SK-N-SH (cell line): ENCODE measurements at regions not wholly inside any gene's neighbourhood (a gene's known extent, or its start where the extent isn't known, plus 50 kb on each side); places are given as distances from the start of the nearest gene placed in this dataset.

Experiments
- CTCF ChIA-PET: fragments of 300-600, 350-600 bp; formaldehyde crosslinking; extraction: SDS; loops from one replicate; lab custom pipeline; 2021; lab: Yijun Ruan, JAX
- POLR2A ChIA-PET: fragments of 350-600 bp; sonication (Branson Sonifier 250); formaldehyde crosslinking; extraction: SDS; loops from one replicate; lab custom pipeline; 2020; ENCODE audit warnings: antibody characterized with exemption, inconsistent platforms; lab: Yijun Ruan, JAX
- DNase-seq: peaks from one replicate; pipeline ENCODE4 v3.0.0; 2012
- H2AFZ ChIP-seq: fragments of 200-600 bp; sonication (generic); 2 replicates; pipeline ENCODE4 v1.8.1; 2016; ENCODE audit warnings: antibody characterized with exemption, mild to moderate bottlenecking, low read depth
- H3F3A ChIP-seq: fragments of 200-600 bp; sonication (generic); replicated peaks from 2 replicates; pipeline ENCODE3; 2016; ENCODE audit warnings: antibody characterized with exemption, mild to moderate bottlenecking; ENCODE audit not compliant: insufficient read depth
- H3K27ac ChIP-seq, 2 experiments: fragments of 200-500 bp in 1 of 2; fragments of 200-600 bp in 1 of 2; sonication (Bioruptor generic) in 1 of 2; sonication (generic), shearing (Covaris generic) in 1 of 2; 2 replicates each; pipeline versions ENCODE4 v1.5.1 to v1.6.1; 2014 to 2016; ENCODE audit warnings: low read depth in 2 of 2, inconsistent platforms in 1 of 2, low read length in 1 of 2, mild to moderate bottlenecking in 1 of 2, mixed read lengths in 1 of 2
- H3K27me3 ChIP-seq: fragments of 200-600 bp; sonication (generic), shearing (Covaris generic); 2 replicates; pipeline ENCODE4 v1.6.1; 2016; ENCODE audit warnings: mixed run types; ENCODE audit not compliant: insufficient read depth
- H3K36me3 ChIP-seq, 2 experiments: fragments of 200-500 bp in 1 of 2; fragments of 200-600 bp in 1 of 2; sonication (Bioruptor generic) in 1 of 2; sonication (generic) in 1 of 2; replicated peaks in 1 of 2; 2 replicates each; pipeline versions ENCODE3 to v1.5.1; 2014 to 2016; ENCODE audit warnings: low read length in 1 of 2, mild to moderate bottlenecking in 1 of 2; ENCODE audit not compliant: insufficient read depth in 2 of 2, control insufficient read depth in 1 of 2
- H3K4me1 ChIP-seq, 2 experiments: fragments of 200-500 bp in 1 of 2; fragments of 200-600 bp in 1 of 2; sonication (Bioruptor generic) in 1 of 2; sonication (generic), shearing (Covaris generic) in 1 of 2; 2 replicates each; pipeline versions ENCODE4 v1.5.1 to v1.6.1; 2014 to 2016; ENCODE audit warnings: low read depth in 1 of 2, low read length in 1 of 2, mixed run types in 1 of 2; ENCODE audit not compliant: insufficient read depth in 2 of 2, control insufficient read depth in 1 of 2
- H3K4me2 ChIP-seq: fragments of 200-600 bp; sonication (generic), shearing (Covaris generic); 2 replicates; pipeline ENCODE4 v1.6.1; 2017; ENCODE audit warnings: mixed run types
- H3K4me3 ChIP-seq, 2 experiments: fragments of 200-500 bp in 1 of 2; fragments of 200-600 bp in 1 of 2; sonication (Bioruptor generic) in 1 of 2; sonication (generic), shearing (Covaris generic) in 1 of 2; 2 replicates each; pipeline versions ENCODE4 v1.5.1 to v1.8.1; 2014 to 2016; ENCODE audit warnings: low read depth in 2 of 2, inconsistent platforms in 1 of 2, low read length in 1 of 2, mild to moderate bottlenecking in 1 of 2, mixed read lengths in 1 of 2, moderate library complexity in 1 of 2
- H3K79me2 ChIP-seq: fragments of 200-600 bp; sonication (generic); 2 replicates; pipeline ENCODE4 v1.8.1; 2017; ENCODE audit warnings: mild to moderate bottlenecking; ENCODE audit not compliant: insufficient read depth
- H3K9ac ChIP-seq: fragments of 200-600 bp; sonication (generic); 2 replicates; pipeline ENCODE4 v1.6.1; 2017; ENCODE audit warnings: mixed run types
- H3K9me2 ChIP-seq: fragments of 200-600 bp; sonication (generic); 2 replicates; pipeline ENCODE4 v1.6.1; 2017; ENCODE audit warnings: mixed run types
- H3K9me3 ChIP-seq: fragments of 200-600 bp; sonication (generic); 2 replicates; pipeline ENCODE4 v1.6.1; 2017; ENCODE audit warnings: mixed run types, mild to moderate bottlenecking, moderate library complexity
- H4K20me1 ChIP-seq: fragments of 200-600 bp; sonication (generic); 2 replicates; pipeline ENCODE4 v1.6.1; 2017; ENCODE audit warnings: mild to moderate bottlenecking, mixed run types; ENCODE audit not compliant: insufficient read depth
- ELF1 ChIP-seq: IDR thresholded peaks from 2 replicates; pipeline ENCODE4 v1.4.0; 2012
- FOSL2 ChIP-seq: IDR thresholded peaks from 2 replicates; pipeline ENCODE4 v1.4.0; 2012; ENCODE audit warnings: low read depth, mild to moderate bottlenecking, moderate library complexity, borderline replicate concordance
- FOXJ3 ChIP-seq: sonication (generic); formaldehyde crosslinking; IDR thresholded peaks from 2 replicates; pipeline ENCODE4 v1.5.1; 2020; ENCODE audit warnings: mild to moderate bottlenecking, missing genetic modification reagents
- GABPA ChIP-seq: IDR thresholded peaks from 2 replicates; pipeline ENCODE4 v1.4.0; 2012; ENCODE audit warnings: low read depth, mild to moderate bottlenecking
- JUND ChIP-seq: IDR thresholded peaks from 2 replicates; pipeline ENCODE4 v1.4.0; 2012
- NFIC ChIP-seq: IDR thresholded peaks from 2 replicates; pipeline ENCODE4 v1.4.0; 2012; ENCODE audit warnings: borderline replicate concordance
- POLR2AphosphoS5 ChIP-seq: IDR thresholded peaks from 2 replicates; pipeline ENCODE4 v1.6.1; 2012; ENCODE audit warnings: low read depth, low read length
- RAD21 ChIP-seq: IDR thresholded peaks from 2 replicates; pipeline ENCODE4 v1.6.1; 2012; ENCODE audit warnings: mild to moderate bottlenecking, low read length
- RXRA ChIP-seq: IDR thresholded peaks from 2 replicates; pipeline ENCODE4 v1.4.0; 2012; ENCODE audit warnings: low read depth, mild to moderate bottlenecking, borderline replicate concordance
- SMC3 ChIP-seq: IDR thresholded peaks from 2 replicates; pipeline ENCODE4 v1.6.1; 2012; ENCODE audit warnings: low read depth, low read length, improper control_type of control experiment
- TAF1 ChIP-seq: IDR thresholded peaks from 2 replicates; pipeline ENCODE4 v1.6.1; 2012; ENCODE audit warnings: low read depth, mild to moderate bottlenecking, low read length, moderate library complexity, borderline replicate concordance
- TCF12 ChIP-seq: IDR thresholded peaks from 2 replicates; pipeline ENCODE4 v1.4.0; 2012
- TEAD4 ChIP-seq: IDR thresholded peaks from 2 replicates; pipeline ENCODE4 v1.4.0; 2012; ENCODE audit warnings: mild to moderate bottlenecking, borderline replicate concordance; ENCODE audit not compliant: insufficient read depth
- WGBS: methylation state at CpG from one replicate; pipeline ENCODE4 v1.1.6; 2017; ENCODE audit warnings: low lambda C conversion rate; 5-methylcytosine and 5-hydroxymethylcytosine counted together
- TF ChIP-seq, protein P1 (sequence below): fragments of 150-350 bp; IDR thresholded peaks from 2 replicates; pipeline ENCODE4 v1.6.1; 2016; ENCODE audit warnings: mild to moderate bottlenecking, low read depth, low read length
- TF ChIP-seq, protein P2 (sequence below): IDR thresholded peaks from 2 replicates; pipeline ENCODE4 v1.4.0; 2012; ENCODE audit warnings: low read depth, borderline replicate concordance
- TF ChIP-seq, protein P3 (sequence below): fragments of 150-350 bp; IDR thresholded peaks from 2 replicates; pipeline ENCODE4 v1.6.1; 2017; ENCODE audit warnings: antibody characterized with exemption, low read length, low read depth, borderline replicate concordance
- TF ChIP-seq, protein P4 (sequence below): IDR thresholded peaks from 2 replicates; pipeline ENCODE4 v1.6.1; 2012; ENCODE audit warnings: mild to moderate bottlenecking, low read depth, low read length, moderate library complexity
- TF ChIP-seq, protein P5 (sequence below): IDR thresholded peaks from 2 replicates; pipeline ENCODE4; 2012

DNA sequence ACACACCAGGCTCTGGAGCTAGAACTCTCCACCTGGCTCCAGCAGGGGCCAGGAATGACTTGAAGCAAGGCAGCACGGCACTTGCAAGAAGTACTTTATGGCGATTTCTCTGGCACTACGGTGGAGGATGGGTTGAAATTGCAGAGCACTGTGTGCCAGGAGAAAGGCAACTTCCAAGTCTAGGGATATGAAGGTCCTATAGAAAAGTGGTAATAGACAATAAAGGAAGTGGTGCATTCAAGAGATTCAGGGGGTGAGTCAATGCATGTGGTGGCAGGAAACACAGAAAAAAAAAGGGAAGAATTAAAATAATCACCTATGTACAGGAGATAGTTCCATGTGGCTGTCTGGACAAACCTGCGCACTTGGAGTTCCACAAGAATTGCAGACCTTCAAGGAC, 240.3 kb upstream of the DYNLRB2 start:
- no peaks in the 10 kb centered on the region for H3K27me3 ChIP-seq
- H3K4me2 ChIP-seq: no peak overlapping the region
- 48% methylated on average over 4 of the region's 4 CpGs for WGBS
- H2AFZ ChIP-seq: no peak overlapping the region
- H3K9me3 ChIP-seq: no peaks in the 10 kb centered on the region
- no peak overlapping the region for H3K27ac ChIP-seq
- ChIA-PET CTCF (no interaction called here), POLR2A (no interaction called here)
- H3K4me3 ChIP-seq: no peak overlapping the region
- no peaks in the 10 kb centered on the region for H3K9me2 ChIP-seq
- H3F3A ChIP-seq: no peaks in the 10 kb centered on the region
- no peaks in the 10 kb centered on the region for H4K20me1 ChIP-seq
- H3K4me1 ChIP-seq: no peaks in the 10 kb centered on the region
- no peak overlapping the region for H3K9ac ChIP-seq
- DNase-seq: no peak
- no peaks in the 10 kb centered on the region for H3K36me3 ChIP-seq
- TF ChIP-seq, protein P1, sequence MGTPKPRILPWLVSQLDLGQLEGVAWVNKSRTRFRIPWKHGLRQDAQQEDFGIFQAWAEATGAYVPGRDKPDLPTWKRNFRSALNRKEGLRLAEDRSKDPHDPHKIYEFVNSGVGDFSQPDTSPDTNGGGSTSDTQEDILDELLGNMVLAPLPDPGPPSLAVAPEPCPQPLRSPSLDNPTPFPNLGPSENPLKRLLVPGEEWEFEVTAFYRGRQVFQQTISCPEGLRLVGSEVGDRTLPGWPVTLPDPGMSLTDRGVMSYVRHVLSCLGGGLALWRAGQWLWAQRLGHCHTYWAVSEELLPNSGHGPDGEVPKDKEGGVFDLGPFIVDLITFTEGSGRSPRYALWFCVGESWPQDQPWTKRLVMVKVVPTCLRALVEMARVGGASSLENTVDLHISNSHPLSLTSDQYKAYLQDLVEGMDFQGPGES: no peak
- TF ChIP-seq ELF1 (no peak), NFIC (no peak), RXRA (no peak), POLR2AphosphoS5 (no peak), JUND (no peak), TAF1 (no peak), GABPA (no peak), FOSL2 (no peak), TCF12 (no peak), FOXJ3 (no peak), TEAD4 (no peak), SMC3 (no peak), RAD21 (no peak)
- TF ChIP-seq, protein P2, sequence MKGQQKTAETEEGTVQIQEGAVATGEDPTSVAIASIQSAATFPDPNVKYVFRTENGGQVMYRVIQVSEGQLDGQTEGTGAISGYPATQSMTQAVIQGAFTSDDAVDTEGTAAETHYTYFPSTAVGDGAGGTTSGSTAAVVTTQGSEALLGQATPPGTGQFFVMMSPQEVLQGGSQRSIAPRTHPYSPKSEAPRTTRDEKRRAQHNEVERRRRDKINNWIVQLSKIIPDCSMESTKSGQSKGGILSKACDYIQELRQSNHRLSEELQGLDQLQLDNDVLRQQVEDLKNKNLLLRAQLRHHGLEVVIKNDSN: no peak
- TF ChIP-seq, protein P3, sequence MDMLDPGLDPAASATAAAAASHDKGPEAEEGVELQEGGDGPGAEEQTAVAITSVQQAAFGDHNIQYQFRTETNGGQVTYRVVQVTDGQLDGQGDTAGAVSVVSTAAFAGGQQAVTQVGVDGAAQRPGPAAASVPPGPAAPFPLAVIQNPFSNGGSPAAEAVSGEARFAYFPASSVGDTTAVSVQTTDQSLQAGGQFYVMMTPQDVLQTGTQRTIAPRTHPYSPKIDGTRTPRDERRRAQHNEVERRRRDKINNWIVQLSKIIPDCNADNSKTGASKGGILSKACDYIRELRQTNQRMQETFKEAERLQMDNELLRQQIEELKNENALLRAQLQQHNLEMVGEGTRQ: no peak
- TF ChIP-seq, protein P4, sequence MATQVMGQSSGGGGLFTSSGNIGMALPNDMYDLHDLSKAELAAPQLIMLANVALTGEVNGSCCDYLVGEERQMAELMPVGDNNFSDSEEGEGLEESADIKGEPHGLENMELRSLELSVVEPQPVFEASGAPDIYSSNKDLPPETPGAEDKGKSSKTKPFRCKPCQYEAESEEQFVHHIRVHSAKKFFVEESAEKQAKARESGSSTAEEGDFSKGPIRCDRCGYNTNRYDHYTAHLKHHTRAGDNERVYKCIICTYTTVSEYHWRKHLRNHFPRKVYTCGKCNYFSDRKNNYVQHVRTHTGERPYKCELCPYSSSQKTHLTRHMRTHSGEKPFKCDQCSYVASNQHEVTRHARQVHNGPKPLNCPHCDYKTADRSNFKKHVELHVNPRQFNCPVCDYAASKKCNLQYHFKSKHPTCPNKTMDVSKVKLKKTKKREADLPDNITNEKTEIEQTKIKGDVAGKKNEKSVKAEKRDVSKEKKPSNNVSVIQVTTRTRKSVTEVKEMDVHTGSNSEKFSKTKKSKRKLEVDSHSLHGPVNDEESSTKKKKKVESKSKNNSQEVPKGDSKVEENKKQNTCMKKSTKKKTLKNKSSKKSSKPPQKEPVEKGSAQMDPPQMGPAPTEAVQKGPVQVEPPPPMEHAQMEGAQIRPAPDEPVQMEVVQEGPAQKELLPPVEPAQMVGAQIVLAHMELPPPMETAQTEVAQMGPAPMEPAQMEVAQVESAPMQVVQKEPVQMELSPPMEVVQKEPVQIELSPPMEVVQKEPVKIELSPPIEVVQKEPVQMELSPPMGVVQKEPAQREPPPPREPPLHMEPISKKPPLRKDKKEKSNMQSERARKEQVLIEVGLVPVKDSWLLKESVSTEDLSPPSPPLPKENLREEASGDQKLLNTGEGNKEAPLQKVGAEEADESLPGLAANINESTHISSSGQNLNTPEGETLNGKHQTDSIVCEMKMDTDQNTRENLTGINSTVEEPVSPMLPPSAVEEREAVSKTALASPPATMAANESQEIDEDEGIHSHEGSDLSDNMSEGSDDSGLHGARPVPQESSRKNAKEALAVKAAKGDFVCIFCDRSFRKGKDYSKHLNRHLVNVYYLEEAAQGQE: no peak
- TF ChIP-seq, protein P5, sequence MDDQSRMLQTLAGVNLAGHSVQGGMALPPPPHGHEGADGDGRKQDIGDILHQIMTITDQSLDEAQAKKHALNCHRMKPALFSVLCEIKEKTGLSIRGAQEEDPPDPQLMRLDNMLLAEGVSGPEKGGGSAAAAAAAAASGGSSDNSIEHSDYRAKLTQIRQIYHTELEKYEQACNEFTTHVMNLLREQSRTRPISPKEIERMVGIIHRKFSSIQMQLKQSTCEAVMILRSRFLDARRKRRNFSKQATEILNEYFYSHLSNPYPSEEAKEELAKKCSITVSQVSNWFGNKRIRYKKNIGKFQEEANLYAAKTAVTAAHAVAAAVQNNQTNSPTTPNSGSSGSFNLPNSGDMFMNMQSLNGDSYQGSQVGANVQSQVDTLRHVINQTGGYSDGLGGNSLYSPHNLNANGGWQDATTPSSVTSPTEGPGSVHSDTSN: no peak
- TF ChIP-seq, all 33 proteins: peak for 0
- no peaks in the 10 kb centered on the region for H3K79me2 ChIP-seq
